ENCODE measurements at regions not wholly inside any gene's neighbourhood (a gene's known extent, or its start where the extent isn't known, plus 50 kb on each side); places are given as distances from the start of the nearest gene placed in this dataset.

- no peak overlapping the region for H2AFZ ChIP-seq (ENCODE audit: low read length)
- H3K4me3 ChIP-seq (ENCODE audit: low read depth, low read length, poor library complexity, severe bottlenecking), result no peak overlapping the region
- H3K36me3 ChIP-seq (ENCODE audit: insufficient read depth, low read length), result no peaks in the 10 kb centered on the region
- no TSS peak for BruUV-seq (replicated peaks)
- H4K20me1 ChIP-seq (ENCODE audit: insufficient read depth, low read length), result no peaks in the 10 kb centered on the region
- no peak overlapping the region for H3K27ac ChIP-seq (ENCODE audit: low read depth, low read length, poor library complexity, severe bottlenecking)
- ChIA-PET POLR2A (interaction anchor here (1.5 kb wide), 1 partner anchor 23 kb away, joined by 4 read pairs; no protein-coding TSS in a partner anchor), CTCF (ENCODE audit: unreplicated experiment) (no interaction called here)
- no peak for DNase-seq (ENCODE audit: low spot score)
- no peaks in the 10 kb centered on the region for H3K9me3 ChIP-seq (ENCODE audit: low read length)
- intact Hi-C loops (cut with micrococcal nuclease; ENCODE audit: unreplicated experiment), result no loop called here
- H3K4me2 ChIP-seq (ENCODE audit: low read length), result no peak overlapping the region
- no peaks in the 10 kb centered on the region for H3K4me1 ChIP-seq (ENCODE audit: insufficient read depth, low read length, poor library complexity, severe bottlenecking)
- H3K9me2 ChIP-seq (ENCODE audit: insufficient read depth, low read length), result no peaks in the 10 kb centered on the region
- TF ChIP-seq EZH2phosphoT487 (IDR thresholded peaks at IDR 0.05; ENCODE audit: borderline replicate concordance, low read depth, low read length) (no peak), CTCF (conservative IDR thresholded peaks at IDR 0.05; ENCODE audit: low read length) (no peak)
- H3K79me2 ChIP-seq (ENCODE audit: insufficient read depth, low read depth, low read length), result no peaks in the 10 kb centered on the region
Observed at GRCh38 chr11:26158251-26158650, 173.7 kb upstream of the ANO3 start.

- no peaks in the 10 kb centered on the region for H3K4me1 ChIP-seq (ENCODE audit: insufficient read depth, low read length, poor library complexity, severe bottlenecking)
- ChIA-PET CTCF (ENCODE audit: unreplicated experiment) (no interaction called here), POLR2A (no interaction called here)
- intact Hi-C loops (cut with micrococcal nuclease; ENCODE audit: unreplicated experiment), result no loop called here
- H3K27ac ChIP-seq (ENCODE audit: low read depth, low read length, poor library complexity, severe bottlenecking), result no peak overlapping the region
- TF ChIP-seq CTCF (conservative IDR thresholded peaks at IDR 0.05; ENCODE audit: low read length), result no peak
- no peak for TF ChIP-seq EZH2phosphoT487 (IDR thresholded peaks at IDR 0.05; ENCODE audit: borderline replicate concordance, low read depth, low read length)
- no peaks in the 10 kb centered on the region for H4K20me1 ChIP-seq (ENCODE audit: insufficient read depth, low read length)
- no TSS peak for BruUV-seq (replicated peaks)
- H3K79me2 ChIP-seq (ENCODE audit: insufficient read depth, low read depth, low read length), result no peaks in the 10 kb centered on the region
- no peak overlapping the region for H3K4me2 ChIP-seq (ENCODE audit: low read length)
- DNase-seq (ENCODE audit: low spot score), result no peak
- no peak overlapping the region for H3K4me3 ChIP-seq (ENCODE audit: low read depth, low read length, poor library complexity, severe bottlenecking)
- H2AFZ ChIP-seq (ENCODE audit: low read length), result no peak overlapping the region
- H3K9me2 ChIP-seq (ENCODE audit: insufficient read depth, low read length), result no peaks in the 10 kb centered on the region
- H3K9me3 ChIP-seq (ENCODE audit: low read length), result no peaks in the 10 kb centered on the region
- H3K36me3 ChIP-seq (ENCODE audit: insufficient read depth, low read length), result no peaks in the 10 kb centered on the region
Observed at GRCh38 chr11:26162291-26162690, 169.6 kb upstream of the ANO3 start.

- POLR2A ChIA-PET, result interaction anchor here (0.5 to 1.0 kb wide), 2 partner anchors 10 to 1190 kb away, joined by 3 to 4 read pairs; no protein-coding TSS in a partner anchor
- intact Hi-C loops (cut with micrococcal nuclease; ENCODE audit: unreplicated experiment), result no loop called here
- Histone ChIP-seq H3K36me3 (ENCODE audit: insufficient read depth, low read length) (no peaks in the 10 kb centered on the region), H2AFZ (ENCODE audit: low read length) (no peak overlapping the region), H3K4me2 (ENCODE audit: low read length) (no peak overlapping the region), H4K20me1 (ENCODE audit: insufficient read depth, low read length) (no peaks in the 10 kb centered on the region), H3K4me3 (ENCODE audit: low read depth, low read length, poor library complexity, severe bottlenecking) (no peak overlapping the region), H3K4me1 (ENCODE audit: insufficient read depth, low read length, poor library complexity, severe bottlenecking) (peaks cover 8% of the 10 kb centered on the region), H3K9me3 (ENCODE audit: low read length) (no peaks in the 10 kb centered on the region), H3K79me2 (ENCODE audit: insufficient read depth, low read depth, low read length) (no peaks in the 10 kb centered on the region), H3K9me2 (ENCODE audit: insufficient read depth, low read length) (no peaks in the 10 kb centered on the region), H3K27ac (ENCODE audit: low read depth, low read length, poor library complexity, severe bottlenecking) (no peak overlapping the region)
- no TSS peak for BruUV-seq (replicated peaks)
- CTCF ChIA-PET (ENCODE audit: unreplicated experiment), result no interaction called here
- TF ChIP-seq EZH2phosphoT487 (IDR thresholded peaks at IDR 0.05; ENCODE audit: borderline replicate concordance, low read depth, low read length), result no peak
- no peak for DNase-seq (ENCODE audit: low spot score)
Observed at GRCh38 chr11:26186389-26186788, 145.5 kb upstream of the ANO3 start.
